ENCODE measurements at regions not wholly inside any gene's neighbourhood (a gene's known extent, or its start where the extent isn't known, plus 50 kb on each side); places are given as distances from the start of the nearest gene placed in this dataset.
"Not testable (repeated sequence)": the region's sequence is repeated elsewhere in the genome, so short reads cannot be mapped to it uniquely, and the experiment has no call there.

GRCh38 chr7:156360835-156361234 is 279.7 kb upstream of the RNF32 start:
- Mint-ChIP-seq H3K4me1 (ENCODE audit: low read depth) (no peaks in the 10 kb centered on the region), H3K27ac (no peak overlapping the region), H3K27me3 (no peaks in the 10 kb centered on the region), H3K4me3 (no peak overlapping the region), H3K9me3 (no peaks in the 10 kb centered on the region), H3K36me3 (ENCODE audit: low read depth) (no peaks in the 10 kb centered on the region)
- TF ChIP-seq, protein P1, sequence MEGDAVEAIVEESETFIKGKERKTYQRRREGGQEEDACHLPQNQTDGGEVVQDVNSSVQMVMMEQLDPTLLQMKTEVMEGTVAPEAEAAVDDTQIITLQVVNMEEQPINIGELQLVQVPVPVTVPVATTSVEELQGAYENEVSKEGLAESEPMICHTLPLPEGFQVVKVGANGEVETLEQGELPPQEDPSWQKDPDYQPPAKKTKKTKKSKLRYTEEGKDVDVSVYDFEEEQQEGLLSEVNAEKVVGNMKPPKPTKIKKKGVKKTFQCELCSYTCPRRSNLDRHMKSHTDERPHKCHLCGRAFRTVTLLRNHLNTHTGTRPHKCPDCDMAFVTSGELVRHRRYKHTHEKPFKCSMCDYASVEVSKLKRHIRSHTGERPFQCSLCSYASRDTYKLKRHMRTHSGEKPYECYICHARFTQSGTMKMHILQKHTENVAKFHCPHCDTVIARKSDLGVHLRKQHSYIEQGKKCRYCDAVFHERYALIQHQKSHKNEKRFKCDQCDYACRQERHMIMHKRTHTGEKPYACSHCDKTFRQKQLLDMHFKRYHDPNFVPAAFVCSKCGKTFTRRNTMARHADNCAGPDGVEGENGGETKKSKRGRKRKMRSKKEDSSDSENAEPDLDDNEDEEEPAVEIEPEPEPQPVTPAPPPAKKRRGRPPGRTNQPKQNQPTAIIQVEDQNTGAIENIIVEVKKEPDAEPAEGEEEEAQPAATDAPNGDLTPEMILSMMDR (IDR thresholded peaks at IDR 0.05): no peak
- no peak for ATAC-seq
- DNase-seq: no peak
- intact Hi-C loops (cut with micrococcal nuclease): no loop called here
- ChIA-PET CTCF (no interaction called here), POLR2A (no interaction called here)

DNA sequence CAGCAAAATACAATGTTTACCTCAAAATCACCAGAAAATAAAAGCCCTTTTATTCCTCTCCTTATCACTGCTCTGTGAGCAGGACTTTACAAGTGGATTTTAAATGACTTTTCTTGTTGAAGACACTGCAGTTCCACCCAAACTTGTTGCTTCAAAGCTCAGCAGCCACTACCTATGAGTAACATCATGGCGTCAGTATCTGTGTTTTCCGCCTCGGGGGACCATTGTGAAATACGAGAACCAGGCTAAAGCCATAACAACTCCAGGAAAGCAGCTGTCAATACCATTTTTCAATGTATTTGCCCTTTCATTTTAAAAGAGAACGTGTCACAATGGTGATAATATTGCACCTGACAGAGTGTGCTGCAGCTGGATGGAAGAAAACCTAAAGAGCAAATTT is 284.0 kb upstream of the RNF32 start:
- DNase-seq: no peak
- TF ChIP-seq, protein P1 (IDR thresholded peaks at IDR 0.05): no peak
- intact Hi-C loops (cut with micrococcal nuclease): no loop called here
- Mint-ChIP-seq H3K9me3 (no peaks in the 10 kb centered on the region), H3K4me3 (no peak overlapping the region), H3K27ac (no peak overlapping the region), H3K27me3 (no peaks in the 10 kb centered on the region), H3K4me1 (ENCODE audit: low read depth) (no peaks in the 10 kb centered on the region), H3K36me3 (ENCODE audit: low read depth) (no peaks in the 10 kb centered on the region)
- POLR2A ChIA-PET: no interaction called here
- CTCF ChIA-PET: no interaction called here
- no peak for ATAC-seq

GRCh38 chr7:156353352-156353751 is 287.2 kb upstream of the RNF32 start:
- intact Hi-C loops (cut with micrococcal nuclease): no loop called here
- TF ChIP-seq, protein P1 (IDR thresholded peaks at IDR 0.05): no peak
- no peaks in the 10 kb centered on the region for H3K36me3 Mint-ChIP-seq (ENCODE audit: low read depth)
- H3K9me3 Mint-ChIP-seq: no peaks in the 10 kb centered on the region
- H3K27me3 Mint-ChIP-seq: no peaks in the 10 kb centered on the region
- no peaks in the 10 kb centered on the region for H3K4me1 Mint-ChIP-seq (ENCODE audit: low read depth)
- POLR2A ChIA-PET: no interaction called here
- no peak for DNase-seq
- no peak overlapping the region for H3K27ac Mint-ChIP-seq
- CTCF ChIA-PET: no interaction called here
- ATAC-seq: no peak
- no peak overlapping the region for H3K4me3 Mint-ChIP-seq

- H3K4me3 Mint-ChIP-seq; H3K36me3 Mint-ChIP-seq (ENCODE audit: low read depth); CTCF ChIA-PET; H3K9me3 Mint-ChIP-seq; ATAC-seq; H3K4me1 Mint-ChIP-seq (ENCODE audit: low read depth); POLR2A ChIA-PET; H3K27ac Mint-ChIP-seq; DNase-seq; H3K27me3 Mint-ChIP-seq; intact Hi-C loops (cut with micrococcal nuclease): not testable (repeated sequence)
These were observed 292.8 kb upstream of the RNF32 start for GRCh38 chr7:156347703-156348248.

DNA sequence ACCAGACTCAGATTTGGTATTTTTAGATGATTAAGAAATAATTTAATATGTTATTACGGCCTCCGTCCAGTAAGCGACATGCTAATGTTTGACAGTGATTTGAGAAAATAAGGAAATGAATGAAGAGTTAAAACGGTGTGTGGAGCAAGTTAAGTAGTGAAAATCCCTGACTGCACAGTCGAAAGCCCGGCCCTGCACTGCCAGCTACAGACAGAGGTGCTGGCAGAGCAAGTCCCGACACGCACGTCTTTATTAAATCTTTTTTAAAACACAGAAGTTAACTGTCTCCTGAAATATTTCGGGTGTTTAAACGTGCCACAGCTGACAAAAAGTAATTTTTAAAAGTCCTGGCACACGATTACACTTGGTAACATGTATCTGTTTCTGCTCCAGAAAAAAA is 293.4 kb upstream of the RNF32 start:
- no peak for ATAC-seq

More for the DNA sequence above, 293.4 kb upstream of the RNF32 start:
- Mint-ChIP-seq H3K4me3 (no peak overlapping the region), H3K27ac (no peak overlapping the region), H3K9me3 (no peaks in the 10 kb centered on the region), H3K36me3 (ENCODE audit: low read depth) (no peaks in the 10 kb centered on the region), H3K27me3 (no peaks in the 10 kb centered on the region), H3K4me1 (ENCODE audit: low read depth) (no peaks in the 10 kb centered on the region)
- intact Hi-C loops (cut with micrococcal nuclease): no loop called here
- TF ChIP-seq, protein P1 (IDR thresholded peaks at IDR 0.05): no peak
- ChIA-PET POLR2A (no interaction called here), CTCF (no interaction called here)
- DNase-seq: no peak
